C4-2B (cell line): ENCODE measurements at regions not wholly inside any gene's neighbourhood (a gene's known extent, or its start where the extent isn't known, plus 50 kb on each side); places are given as distances from the start of the nearest gene placed in this dataset.

Source experiments
- H3K27ac ChIP-seq: fragments of 450-650 bp; 2 replicates; pipeline ENCODE4 v1.5.1; 2017
- ZFX ChIP-seq: fragments of 450-650 bp; IDR thresholded peaks from 2 replicates; pipeline ENCODE4 v1.6.1; 2017
- TF ChIP-seq, protein P1 (sequence below): fragments of 450-650 bp; conservative IDR thresholded peaks from 2 replicates; pipeline ENCODE4 v1.5.1; 2017; ENCODE audit warnings: mild to moderate bottlenecking

DNA sequence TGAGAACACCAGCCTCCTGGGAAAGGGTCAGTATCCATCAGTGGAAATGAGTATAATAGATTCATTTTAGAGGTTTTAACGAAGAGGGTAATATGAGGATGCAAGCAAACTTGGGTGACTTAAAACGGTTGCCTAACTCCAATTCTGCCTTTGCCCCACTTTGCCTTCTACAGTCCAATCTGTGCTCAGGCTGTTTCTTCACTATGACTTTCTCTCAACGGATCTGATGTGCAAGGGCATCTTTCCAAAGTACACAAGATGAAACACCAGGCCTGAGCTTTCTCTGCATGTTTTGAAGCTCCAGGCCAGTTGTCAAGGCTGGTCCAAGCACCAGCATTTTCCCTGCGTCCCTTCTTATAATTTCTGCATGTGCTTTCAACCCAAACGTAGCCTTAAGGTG lies 68.0 kb upstream of the TMEM164 start:
- H3K27ac ChIP-seq = no peak overlapping the region
- TF ChIP-seq, protein P1, sequence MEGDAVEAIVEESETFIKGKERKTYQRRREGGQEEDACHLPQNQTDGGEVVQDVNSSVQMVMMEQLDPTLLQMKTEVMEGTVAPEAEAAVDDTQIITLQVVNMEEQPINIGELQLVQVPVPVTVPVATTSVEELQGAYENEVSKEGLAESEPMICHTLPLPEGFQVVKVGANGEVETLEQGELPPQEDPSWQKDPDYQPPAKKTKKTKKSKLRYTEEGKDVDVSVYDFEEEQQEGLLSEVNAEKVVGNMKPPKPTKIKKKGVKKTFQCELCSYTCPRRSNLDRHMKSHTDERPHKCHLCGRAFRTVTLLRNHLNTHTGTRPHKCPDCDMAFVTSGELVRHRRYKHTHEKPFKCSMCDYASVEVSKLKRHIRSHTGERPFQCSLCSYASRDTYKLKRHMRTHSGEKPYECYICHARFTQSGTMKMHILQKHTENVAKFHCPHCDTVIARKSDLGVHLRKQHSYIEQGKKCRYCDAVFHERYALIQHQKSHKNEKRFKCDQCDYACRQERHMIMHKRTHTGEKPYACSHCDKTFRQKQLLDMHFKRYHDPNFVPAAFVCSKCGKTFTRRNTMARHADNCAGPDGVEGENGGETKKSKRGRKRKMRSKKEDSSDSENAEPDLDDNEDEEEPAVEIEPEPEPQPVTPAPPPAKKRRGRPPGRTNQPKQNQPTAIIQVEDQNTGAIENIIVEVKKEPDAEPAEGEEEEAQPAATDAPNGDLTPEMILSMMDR = no peak
- TF ChIP-seq ZFX = no peak

GRCh38 chrX:109936114-109936513 lies 66.8 kb upstream of the TMEM164 start:
- H3K27ac ChIP-seq = no peak overlapping the region
- no peak for TF ChIP-seq ZFX

GRCh38 chrX:109936598-109936997 lies 66.3 kb upstream of the TMEM164 start:
- H3K27ac ChIP-seq = no peak overlapping the region
- TF ChIP-seq ZFX = no peak
- TF ChIP-seq, protein P1 = no peak

- TF ChIP-seq, protein P1 = no peak
- no peak for TF ChIP-seq ZFX
- H3K27ac ChIP-seq = no peak overlapping the region
These were observed 63.4 kb upstream of the TMEM164 start for GRCh38 chrX:109939498-109939897.

DNA sequence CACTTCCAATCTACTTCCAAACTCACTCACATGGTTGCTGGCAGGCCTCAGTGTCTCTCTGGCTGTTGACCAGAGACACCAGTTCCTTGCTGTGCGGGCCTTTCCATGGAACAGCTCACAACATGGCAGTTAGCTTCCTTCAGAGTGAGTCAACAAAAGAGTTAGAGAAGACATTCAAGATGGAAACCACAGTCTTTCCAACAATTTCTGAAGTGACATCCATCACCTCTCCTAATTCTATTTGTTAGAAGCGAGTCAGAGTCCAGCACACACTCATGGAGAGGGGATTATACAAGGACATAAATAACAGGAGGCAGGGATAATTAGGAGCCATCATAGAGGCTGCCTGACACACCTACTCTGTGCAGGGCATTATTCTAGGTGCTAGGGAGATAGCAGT lies 62.5 kb upstream of the TMEM164 start:
- no peak overlapping the region for H3K27ac ChIP-seq
- TF ChIP-seq, protein P1 = no peak
- no peak for TF ChIP-seq ZFX

- no peak overlapping the region for H3K27ac ChIP-seq
- TF ChIP-seq ZFX = no peak
- TF ChIP-seq, protein P1 = no peak
These were observed 59.7 kb upstream of the TMEM164 start for GRCh38 chrX:109943092-109943739.

- TF ChIP-seq, protein P1 = no peak
- TF ChIP-seq ZFX = no peak
- no peak overlapping the region for H3K27ac ChIP-seq
These were observed 59.2 kb upstream of the TMEM164 start for GRCh38 chrX:109943740-109944092.

- no peak overlapping the region for H3K27ac ChIP-seq
These were observed 50.9 kb upstream of the TMEM164 start for GRCh38 chrX:109952050-109952449.

More at GRCh38 chrX:109952050-109952449, 50.9 kb upstream of the TMEM164 start:
- TF ChIP-seq, protein P1 = no peak
